ENCODE measurements at regions not wholly inside any gene's neighbourhood (a gene's known extent, or its start where the extent isn't known, plus 50 kb on each side); places are given as distances from the start of the nearest gene placed in this dataset.

DNA sequence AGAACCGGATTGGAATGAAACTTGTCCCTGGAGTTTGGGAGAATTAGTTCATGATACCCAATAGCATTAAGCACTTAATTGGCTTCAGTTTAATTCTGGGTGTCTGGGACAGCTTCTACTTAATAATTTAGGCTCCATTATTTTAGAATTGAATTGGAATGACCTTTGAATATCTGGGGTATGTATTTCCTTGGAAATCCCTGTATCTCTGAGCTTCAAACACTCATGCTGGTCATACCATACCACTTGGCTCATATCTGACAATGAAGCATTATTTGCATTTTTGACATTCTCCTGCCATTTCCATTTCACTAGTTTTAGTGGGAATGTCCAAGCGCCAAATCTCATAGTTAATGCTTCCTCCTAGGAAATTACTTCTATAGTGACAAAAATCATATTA, 393.1 kb downstream of the DIPK2A start:
- TF ChIP-seq, protein P1, sequence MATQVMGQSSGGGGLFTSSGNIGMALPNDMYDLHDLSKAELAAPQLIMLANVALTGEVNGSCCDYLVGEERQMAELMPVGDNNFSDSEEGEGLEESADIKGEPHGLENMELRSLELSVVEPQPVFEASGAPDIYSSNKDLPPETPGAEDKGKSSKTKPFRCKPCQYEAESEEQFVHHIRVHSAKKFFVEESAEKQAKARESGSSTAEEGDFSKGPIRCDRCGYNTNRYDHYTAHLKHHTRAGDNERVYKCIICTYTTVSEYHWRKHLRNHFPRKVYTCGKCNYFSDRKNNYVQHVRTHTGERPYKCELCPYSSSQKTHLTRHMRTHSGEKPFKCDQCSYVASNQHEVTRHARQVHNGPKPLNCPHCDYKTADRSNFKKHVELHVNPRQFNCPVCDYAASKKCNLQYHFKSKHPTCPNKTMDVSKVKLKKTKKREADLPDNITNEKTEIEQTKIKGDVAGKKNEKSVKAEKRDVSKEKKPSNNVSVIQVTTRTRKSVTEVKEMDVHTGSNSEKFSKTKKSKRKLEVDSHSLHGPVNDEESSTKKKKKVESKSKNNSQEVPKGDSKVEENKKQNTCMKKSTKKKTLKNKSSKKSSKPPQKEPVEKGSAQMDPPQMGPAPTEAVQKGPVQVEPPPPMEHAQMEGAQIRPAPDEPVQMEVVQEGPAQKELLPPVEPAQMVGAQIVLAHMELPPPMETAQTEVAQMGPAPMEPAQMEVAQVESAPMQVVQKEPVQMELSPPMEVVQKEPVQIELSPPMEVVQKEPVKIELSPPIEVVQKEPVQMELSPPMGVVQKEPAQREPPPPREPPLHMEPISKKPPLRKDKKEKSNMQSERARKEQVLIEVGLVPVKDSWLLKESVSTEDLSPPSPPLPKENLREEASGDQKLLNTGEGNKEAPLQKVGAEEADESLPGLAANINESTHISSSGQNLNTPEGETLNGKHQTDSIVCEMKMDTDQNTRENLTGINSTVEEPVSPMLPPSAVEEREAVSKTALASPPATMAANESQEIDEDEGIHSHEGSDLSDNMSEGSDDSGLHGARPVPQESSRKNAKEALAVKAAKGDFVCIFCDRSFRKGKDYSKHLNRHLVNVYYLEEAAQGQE (IDR thresholded peaks at IDR 0.05; ENCODE audit: low read depth), result no peak
- no peak for TF ChIP-seq EGR1 (IDR thresholded peaks at IDR 0.05)
- no peak for TF ChIP-seq RAD21 (IDR thresholded peaks at IDR 0.05; ENCODE audit: low read depth)
